ENCODE measurements at regions not wholly inside any gene's neighbourhood (a gene's known extent, or its start where the extent isn't known, plus 50 kb on each side); places are given as distances from the start of the nearest gene placed in this dataset. TPM values are rescaled to one million over a fixed set of nuclear protein-coding genes. Genes with fewer than 3 reads are reported as not detected.

DNA sequence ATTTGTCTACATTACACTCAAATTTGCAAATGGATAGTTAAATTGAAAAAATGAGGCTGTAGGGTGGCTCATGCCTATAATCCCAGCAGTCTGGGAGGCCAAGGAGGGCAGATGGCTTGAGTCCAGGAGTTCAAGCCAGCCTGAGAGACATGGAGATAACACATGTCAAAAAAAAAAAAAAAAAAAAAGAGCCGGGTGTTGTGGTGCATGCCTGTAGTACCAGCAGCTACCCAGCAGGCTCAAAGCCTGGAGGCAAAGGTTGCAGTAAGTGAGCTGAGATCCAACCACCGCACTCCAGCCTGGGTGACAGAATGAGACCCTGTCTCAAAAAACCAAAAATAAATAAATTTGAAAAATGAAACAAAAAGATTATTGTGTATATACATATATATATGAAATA, 119.9 kb upstream of the MGAT4C start:
- no peak for DNase-seq

DNA sequence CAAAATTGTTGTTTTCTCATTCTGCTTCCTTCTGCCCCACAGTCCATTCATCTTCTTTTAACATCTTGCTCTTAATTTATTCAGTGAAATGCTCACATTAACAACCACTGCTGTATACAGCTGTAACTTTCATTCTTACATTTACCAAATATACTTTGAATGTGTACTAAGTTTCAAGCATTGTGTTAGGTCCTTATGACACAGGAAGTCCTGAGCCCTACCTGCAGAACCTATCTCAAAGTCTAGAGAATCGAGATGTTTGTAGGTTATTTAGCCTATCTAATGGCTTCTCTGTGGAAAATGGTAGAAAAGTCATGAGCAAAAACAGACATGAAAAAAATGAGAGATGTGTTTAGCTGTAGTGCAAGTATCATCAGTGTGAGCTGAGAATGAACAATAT, 117.6 kb upstream of the MGAT4C start:
- no peak for DNase-seq

DNA sequence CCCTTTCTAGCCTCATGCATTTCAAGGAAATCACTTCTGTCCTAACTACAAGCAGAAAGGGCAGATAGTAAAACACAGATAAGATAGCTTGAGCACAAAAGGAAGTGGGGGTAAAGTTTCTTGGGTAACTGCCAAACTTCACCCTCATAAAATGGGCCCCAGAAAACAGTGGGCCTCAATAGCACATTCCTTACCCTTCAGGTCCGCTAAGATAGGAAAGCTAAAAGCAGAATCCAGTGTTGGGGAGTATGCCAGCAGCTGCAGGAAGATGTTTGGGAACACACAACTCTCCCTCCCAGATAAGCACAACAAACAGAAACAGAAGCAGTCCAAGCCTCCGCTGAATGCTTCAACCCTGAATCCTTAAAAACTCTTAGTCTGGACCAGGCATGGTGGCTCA, 110.9 kb upstream of the MGAT4C start:
- DNase-seq = no peak

DNA sequence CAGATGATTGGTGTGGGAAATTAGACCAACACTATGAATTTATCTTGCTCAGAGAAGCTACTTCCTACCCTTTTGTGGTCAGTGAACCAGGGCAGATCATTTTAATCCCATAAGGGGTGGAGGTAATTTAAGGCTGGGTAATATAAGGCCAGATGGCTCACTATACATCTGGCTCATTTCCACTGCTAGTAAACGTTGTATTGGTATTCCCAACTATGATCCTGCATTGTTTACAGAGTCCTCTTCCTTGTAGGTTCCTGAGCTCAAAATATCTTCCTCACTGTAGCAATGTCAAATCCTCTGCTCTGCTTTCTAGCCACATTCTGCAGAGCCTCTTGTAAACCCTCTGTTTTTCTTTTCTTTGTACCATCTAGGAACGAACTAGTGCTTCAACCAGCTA, 93.0 kb upstream of the MGAT4C start:
- DNase-seq = no peak

DNA sequence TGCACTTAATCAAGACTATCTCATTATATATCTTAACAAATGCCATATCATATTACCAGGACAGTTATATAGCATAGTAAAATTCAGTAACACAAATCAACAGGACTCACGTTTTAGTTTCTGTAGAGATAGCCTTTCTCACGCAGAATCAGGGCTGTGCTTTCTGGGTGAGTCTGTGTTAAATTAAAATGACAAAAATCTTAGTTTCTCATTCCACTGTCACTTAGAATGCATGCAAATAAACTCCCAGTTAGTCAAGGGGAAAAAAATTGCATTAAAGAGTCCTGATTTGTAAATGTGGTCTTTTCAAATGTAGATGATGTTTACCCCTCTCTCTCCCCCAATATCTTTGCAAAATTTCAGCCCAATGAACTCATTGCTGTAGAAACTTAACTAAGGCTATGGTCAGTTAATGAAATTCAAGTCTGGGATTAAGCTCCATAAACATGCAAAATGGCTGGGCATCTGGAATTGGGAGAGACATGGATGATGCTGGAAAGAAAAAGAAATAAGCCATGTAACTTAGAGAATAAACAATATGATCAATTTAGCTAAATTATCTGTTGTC, 77.8 kb upstream of the MGAT4C start:
- no peak for DNase-seq

DNA sequence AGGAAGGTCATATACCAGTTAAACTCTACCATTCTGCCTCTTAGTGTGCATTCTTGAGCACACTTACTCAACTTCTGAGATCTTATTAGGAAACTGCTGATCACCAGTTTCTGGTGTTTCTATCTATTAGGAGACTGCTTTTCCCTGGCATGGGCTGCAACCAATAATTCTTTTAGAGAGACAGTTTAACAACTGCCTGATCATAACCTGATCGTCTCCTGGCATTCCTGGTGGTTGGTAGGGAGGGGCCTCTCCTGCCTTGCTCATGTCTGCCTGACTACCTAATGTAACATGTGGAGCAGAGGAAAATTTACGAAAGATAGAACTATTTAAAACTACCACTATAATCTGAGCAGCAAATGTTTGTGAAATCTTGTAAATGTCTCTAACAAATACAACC, 75.3 kb upstream of the MGAT4C start:
- DNase-seq = no peak

DNA sequence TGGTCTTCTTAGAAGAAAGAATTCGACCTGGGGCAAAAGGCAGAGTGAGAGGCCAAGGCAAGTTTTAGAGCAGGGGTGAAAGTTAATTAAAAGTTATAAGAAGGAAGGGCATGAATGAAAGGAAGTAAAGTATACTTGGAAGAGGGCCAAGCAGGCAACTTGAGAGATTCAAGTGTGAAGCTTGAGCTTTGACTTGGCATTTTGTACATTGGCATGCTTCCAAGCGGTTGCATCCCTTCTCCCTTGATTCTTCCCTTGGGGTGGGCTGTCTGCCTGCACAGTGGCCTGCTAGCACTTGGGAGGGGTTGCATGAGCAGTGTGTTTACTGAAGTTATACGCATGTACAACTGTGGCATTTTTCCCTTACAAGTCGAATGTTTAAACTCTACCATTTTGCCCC, 74.8 kb upstream of the MGAT4C start:
- peak; percentile 37 for DNase-seq

DNA sequence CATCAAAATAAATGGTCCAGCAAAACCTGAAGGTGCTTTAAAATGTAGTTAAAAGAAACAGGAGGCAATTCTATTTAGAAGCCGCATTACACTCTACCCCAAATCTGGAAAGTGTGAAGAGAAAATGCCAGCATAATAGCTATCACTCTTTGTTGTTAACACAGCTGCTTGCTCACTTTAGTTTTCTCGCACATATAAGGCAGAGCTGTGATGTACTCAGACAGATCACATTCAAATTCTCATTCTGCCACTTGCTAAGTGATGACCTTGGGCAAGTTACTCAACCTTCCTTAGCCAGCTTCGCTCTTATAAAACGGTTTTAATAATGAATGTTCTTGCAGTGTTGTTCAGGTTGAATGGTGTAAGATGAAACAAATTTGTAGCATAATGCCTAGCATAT, 56.0 kb upstream of the MGAT4C start:
- DNase-seq = no peak

Small RNAs in the stretch of these regions (small RNA-seq; reads per million reads assigned to genes)
- gene AC079598.2 (ENCODE audit: low replicate concordance) (not detected), gene AC079598.3 (ENCODE audit: low replicate concordance) (not detected), gene AC079598.4 (ENCODE audit: low replicate concordance) (not detected), gene CYCSP30 (ENCODE audit: low replicate concordance) (not detected)
